ENCODE measurements at regions not wholly inside any gene's neighbourhood (a gene's known extent, or its start where the extent isn't known, plus 50 kb on each side); places are given as distances from the start of the nearest gene placed in this dataset.

GRCh38 chr1:18561967-18562366 lies 68.7 kb upstream of the PAX7 start:
- Histone ChIP-seq H3K36me3 (ENCODE audit: insufficient read depth, low read length, poor library complexity, severe bottlenecking) (no peaks in the 10 kb centered on the region), H3K27ac (ENCODE audit: low read depth, low read length, poor library complexity, severe bottlenecking) (no peak overlapping the region), H3K4me3 (ENCODE audit: low read depth, low read length, poor library complexity, severe bottlenecking) (no peak overlapping the region), H3K9me3 (ENCODE audit: low read depth, low read length, poor library complexity, severe bottlenecking) (no peaks in the 10 kb centered on the region), H3K27me3 (replicated peaks; ENCODE audit: insufficient read depth, low read depth, low read length, poor library complexity) (no peaks in the 10 kb centered on the region), H3K4me1 (ENCODE audit: insufficient read depth, low read length, poor library complexity, severe bottlenecking) (peaks cover 14% of the 10 kb centered on the region)
- TF ChIP-seq EZH2 (IDR thresholded peaks at IDR 0.05; ENCODE audit: borderline replicate concordance, low read depth, low read length, poor library complexity, severe bottlenecking) = no peak
- no peak for TF ChIP-seq CTCF (conservative IDR thresholded peaks at IDR 0.05; ENCODE audit: low read depth, low read length)
- POLR2A ChIA-PET (ENCODE audit: low non-redundant PET) = no interaction called here
- DNase-seq (ENCODE audit: low spot score) = no peak
- intact Hi-C loops (cut with micrococcal nuclease; ENCODE audit: unreplicated experiment) = no loop called here
- no TSS peak for BruUV-seq (replicated peaks)
- CTCF ChIA-PET = no interaction called here

GRCh38 chr1:18564676-18565075 lies 66.0 kb upstream of the PAX7 start:
- Histone ChIP-seq H3K9me3 (ENCODE audit: low read depth, low read length, poor library complexity, severe bottlenecking) (no peaks in the 10 kb centered on the region), H3K4me1 (ENCODE audit: insufficient read depth, low read length, poor library complexity, severe bottlenecking) (no peaks in the 10 kb centered on the region), H3K36me3 (ENCODE audit: insufficient read depth, low read length, poor library complexity, severe bottlenecking) (no peaks in the 10 kb centered on the region), H3K4me3 (ENCODE audit: low read depth, low read length, poor library complexity, severe bottlenecking) (no peak overlapping the region), H3K27me3 (replicated peaks; ENCODE audit: insufficient read depth, low read depth, low read length, poor library complexity) (no peaks in the 10 kb centered on the region), H3K27ac (ENCODE audit: low read depth, low read length, poor library complexity, severe bottlenecking) (no peak overlapping the region)
- no TSS peak for BruUV-seq (replicated peaks)
- TF ChIP-seq EZH2 (IDR thresholded peaks at IDR 0.05; ENCODE audit: borderline replicate concordance, low read depth, low read length, poor library complexity, severe bottlenecking) (no peak), CTCF (conservative IDR thresholded peaks at IDR 0.05; ENCODE audit: low read depth, low read length) (no peak)
- POLR2A ChIA-PET (ENCODE audit: low non-redundant PET) = interaction anchor here (0.5 kb wide), 1 partner anchor 312 kb away, joined by 3 read pairs; no protein-coding TSS in a partner anchor
- intact Hi-C loops (cut with micrococcal nuclease; ENCODE audit: unreplicated experiment) = no loop called here
- no peak for DNase-seq (ENCODE audit: low spot score)
- CTCF ChIA-PET = interaction anchor here (0.5 to 1.2 kb wide), 2 partner anchors 10 to 1126 kb away, joined by 4 to 5 read pairs; no protein-coding TSS in a partner anchor

DNA sequence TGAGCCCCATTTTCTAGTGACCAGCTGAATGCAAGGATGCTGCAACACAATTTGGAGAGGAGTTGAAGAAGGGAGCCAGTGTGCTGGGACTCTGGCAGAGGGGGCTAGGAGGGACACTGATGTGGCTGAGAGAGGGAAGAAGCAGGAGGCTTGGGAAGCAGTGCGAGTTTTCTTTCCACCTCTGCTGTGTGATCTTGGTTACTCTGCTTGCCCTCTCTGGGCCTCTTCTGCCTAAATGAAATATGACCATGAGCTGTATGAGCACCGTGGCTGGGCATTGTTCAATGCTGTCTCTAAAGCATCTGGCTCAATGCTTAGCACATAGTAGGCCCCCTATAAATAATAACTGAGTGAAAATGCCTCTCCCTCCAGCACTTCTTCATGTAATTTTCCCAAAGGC lies 65.3 kb upstream of the PAX7 start:
- H3K27me3 ChIP-seq (replicated peaks; ENCODE audit: insufficient read depth, low read depth, low read length, poor library complexity) = no peaks in the 10 kb centered on the region
- ChIA-PET CTCF (interaction anchor here (0.6 to 1.2 kb wide), 3 partner anchors 10 to 340 kb away, joined by 3 to 4 read pairs (median 3); no protein-coding TSS in a partner anchor), POLR2A (ENCODE audit: low non-redundant PET) (no interaction called here)
- H3K36me3 ChIP-seq (ENCODE audit: insufficient read depth, low read length, poor library complexity, severe bottlenecking) = no peaks in the 10 kb centered on the region
- DNase-seq (ENCODE audit: low spot score) = no peak
- H3K27ac ChIP-seq (ENCODE audit: low read depth, low read length, poor library complexity, severe bottlenecking) = no peak overlapping the region
- no peaks in the 10 kb centered on the region for H3K4me1 ChIP-seq (ENCODE audit: insufficient read depth, low read length, poor library complexity, severe bottlenecking)
- TF ChIP-seq EZH2 (IDR thresholded peaks at IDR 0.05; ENCODE audit: borderline replicate concordance, low read depth, low read length, poor library complexity, severe bottlenecking) = no peak
- no peak overlapping the region for H3K4me3 ChIP-seq (ENCODE audit: low read depth, low read length, poor library complexity, severe bottlenecking)
- intact Hi-C loops (cut with micrococcal nuclease; ENCODE audit: unreplicated experiment) = no loop called here
- BruUV-seq (replicated peaks) = no TSS peak
- H3K9me3 ChIP-seq (ENCODE audit: low read depth, low read length, poor library complexity, severe bottlenecking) = no peaks in the 10 kb centered on the region

DNA sequence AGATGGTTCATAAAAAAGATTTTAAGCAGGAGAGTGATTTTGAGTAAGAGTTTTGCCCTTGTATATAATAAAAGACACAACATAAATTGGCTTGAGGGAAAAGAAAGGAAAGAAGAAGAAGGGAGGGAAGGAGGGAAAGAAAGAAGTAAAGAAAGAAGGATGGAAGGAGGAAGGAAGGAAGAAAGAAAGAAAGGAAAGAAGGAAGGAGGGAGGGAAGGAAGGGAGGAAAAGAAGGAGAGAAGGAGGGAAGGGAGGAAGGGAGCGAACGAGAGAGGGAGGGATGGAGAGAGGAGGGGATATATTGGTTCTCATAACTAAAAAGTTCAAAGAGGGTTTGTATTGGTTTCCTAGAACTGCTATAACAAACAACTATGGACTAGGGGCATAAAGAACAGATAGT lies 62.2 kb upstream of the PAX7 start:
- TF ChIP-seq CTCF (conservative IDR thresholded peaks at IDR 0.05; ENCODE audit: low read depth, low read length) (no peak), EZH2 (IDR thresholded peaks at IDR 0.05; ENCODE audit: borderline replicate concordance, low read depth, low read length, poor library complexity, severe bottlenecking) (no peak)
- Histone ChIP-seq H3K36me3 (ENCODE audit: insufficient read depth, low read length, poor library complexity, severe bottlenecking) (no peaks in the 10 kb centered on the region), H3K27me3 (replicated peaks; ENCODE audit: insufficient read depth, low read depth, low read length, poor library complexity) (no peaks in the 10 kb centered on the region), H3K27ac (ENCODE audit: low read depth, low read length, poor library complexity, severe bottlenecking) (no peak overlapping the region), H3K4me3 (ENCODE audit: low read depth, low read length, poor library complexity, severe bottlenecking) (no peak overlapping the region), H3K9me3 (ENCODE audit: low read depth, low read length, poor library complexity, severe bottlenecking) (no peaks in the 10 kb centered on the region), H3K4me1 (ENCODE audit: insufficient read depth, low read length, poor library complexity, severe bottlenecking) (no peaks in the 10 kb centered on the region)
- no peak for DNase-seq (ENCODE audit: low spot score)
- ChIA-PET CTCF (no interaction called here), POLR2A (ENCODE audit: low non-redundant PET) (no interaction called here)
- no TSS peak for BruUV-seq (replicated peaks)
- intact Hi-C loops (cut with micrococcal nuclease; ENCODE audit: unreplicated experiment) = no loop called here
